SK-N-MC (cell line): ENCODE measurements at regions not wholly inside any gene's neighbourhood (a gene's known extent, or its start where the extent isn't known, plus 50 kb on each side); places are given as distances from the start of the nearest gene placed in this dataset.

ENCODE experiments used
- EZH2 ChIP-seq: fragments of 200-600 bp; sonication (generic); IDR thresholded peaks from one replicate; pipeline ENCODE4 v1.6.1; 2017; ENCODE audit warnings: antibody characterized with exemption
- FOXP2 ChIP-seq: optimal IDR thresholded peaks from 2 replicates; pipeline ENCODE3; 2011; ENCODE audit warnings: mild to moderate bottlenecking, moderate library complexity; ENCODE audit not compliant: insufficient read depth; ENCODE audit errors: extremely low read length, control extremely low read depth
- POLR2AphosphoS5 ChIP-seq: IDR thresholded peaks from 2 replicates; pipeline ENCODE4 v1.6.1; 2012; ENCODE audit warnings: mild to moderate bottlenecking, low read depth, low read length, borderline replicate concordance

GRCh38 chr12:75971253-75971652, 60.3 kb downstream of the PHLDA1 start:
- TF ChIP-seq POLR2AphosphoS5 (no peak), EZH2 (no peak), FOXP2 (no peak)
